Activated CD4-positive, alpha-beta T cell treated with anti-CD3 and anti-CD28 coated beads, Interleukin-2, amount 10 ng/mL, durations not matched to agents 7 days and 5 days (primary cell): ENCODE measurements at regions not wholly inside any gene's neighbourhood (a gene's known extent, or its start where the extent isn't known, plus 50 kb on each side); places are given as distances from the start of the nearest gene placed in this dataset.
"Not testable (repeated sequence)": the region's sequence is repeated elsewhere in the genome, so short reads cannot be mapped to it uniquely, and the experiment has no call there.

Experiments used
- CTCF ChIA-PET: fragments of 350-600 bp; sonication (Branson Sonifier 250); formaldehyde crosslinking; loops from one replicate; lab custom pipeline; 2021; ENCODE audit warnings: antibody characterized with exemption; lab: Charles Lee
- POLR2A ChIA-PET: fragments of 350-600 bp; sonication (Branson Sonifier 250); formaldehyde crosslinking; loops from one replicate; lab custom pipeline; 2021; ENCODE audit warnings: antibody characterized with exemption; lab: Charles Lee
- DNase-seq: peaks from one replicate; pipeline ENCODE4 v3.0.0-alpha.2; 2020
- H3K27ac Mint-ChIP-seq: one replicate; pipeline ENCODE4 v1.8.0; 2021; ENCODE audit warnings: mild to moderate bottlenecking, moderate library complexity, mixed read lengths
- H3K27me3 Mint-ChIP-seq: one replicate; pipeline ENCODE4 v1.8.0; 2021; ENCODE audit warnings: mixed read lengths
- H3K36me3 Mint-ChIP-seq: one replicate; pipeline ENCODE4 v1.8.0; 2021; ENCODE audit warnings: low read depth, mixed read lengths
- H3K4me1 Mint-ChIP-seq: one replicate; pipeline ENCODE4 v1.8.0; 2021; ENCODE audit warnings: mixed read lengths
- H3K4me3 Mint-ChIP-seq: one replicate; pipeline ENCODE4 v1.8.0; 2021; ENCODE audit warnings: mild to moderate bottlenecking, moderate library complexity, mixed read lengths
- H3K9me3 Mint-ChIP-seq: one replicate; pipeline ENCODE4 v1.8.0; 2021; ENCODE audit warnings: mixed read lengths

GRCh38 chr2:91602860-91603259 is 2911.4 kb downstream of the RPIA start:
- DNase-seq, H3K4me3 Mint-ChIP-seq, POLR2A ChIA-PET, H3K9me3 Mint-ChIP-seq, H3K4me1 Mint-ChIP-seq, CTCF ChIA-PET, H3K27me3 Mint-ChIP-seq, H3K27ac Mint-ChIP-seq, H3K36me3 Mint-ChIP-seq: not testable (repeated sequence)

DNA sequence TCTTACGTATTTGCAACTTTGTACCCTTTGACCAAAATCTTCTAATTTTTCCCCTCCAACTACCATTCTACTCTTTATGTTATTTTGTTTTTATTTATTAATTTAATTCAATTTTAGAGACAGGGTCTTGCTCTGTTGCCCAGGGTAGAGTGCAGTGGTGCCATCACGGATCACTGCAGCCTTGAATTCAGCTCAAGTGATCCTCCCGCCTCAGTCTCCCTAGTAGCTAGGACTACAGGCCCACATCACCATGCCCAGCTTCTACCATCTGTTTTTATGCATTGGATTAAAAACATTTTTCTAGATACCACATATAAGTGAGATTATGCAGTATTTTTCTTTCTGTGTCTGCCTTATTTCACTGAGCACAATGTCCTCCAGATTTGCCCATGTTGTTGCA is 2912.5 kb downstream of the RPIA start:
- H3K27ac Mint-ChIP-seq, H3K9me3 Mint-ChIP-seq, H3K4me1 Mint-ChIP-seq, DNase-seq, CTCF ChIA-PET, POLR2A ChIA-PET, H3K36me3 Mint-ChIP-seq, H3K4me3 Mint-ChIP-seq, H3K27me3 Mint-ChIP-seq: not testable (repeated sequence)

DNA sequence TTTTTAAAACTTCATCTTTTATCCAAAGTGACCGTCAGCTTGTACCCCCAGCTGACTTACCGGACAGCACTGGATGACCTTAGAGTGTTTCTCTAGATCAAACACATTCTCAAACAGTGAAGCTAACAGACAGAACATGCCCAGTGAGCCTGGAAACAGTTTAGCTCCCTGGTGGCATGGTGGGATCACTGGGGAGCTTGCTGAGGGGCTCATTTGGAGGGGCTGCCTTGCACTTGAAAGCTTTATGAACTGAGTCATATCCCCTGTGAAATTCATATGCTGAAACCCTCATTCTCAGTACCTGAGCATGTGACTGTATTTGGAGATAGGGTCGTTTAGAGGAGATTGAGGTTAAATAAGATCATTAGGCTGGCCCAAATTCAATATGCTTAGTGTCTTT is 2913.2 kb downstream of the RPIA start:
- H3K27ac Mint-ChIP-seq, DNase-seq, H3K9me3 Mint-ChIP-seq, H3K36me3 Mint-ChIP-seq, POLR2A ChIA-PET, H3K4me3 Mint-ChIP-seq, H3K27me3 Mint-ChIP-seq, CTCF ChIA-PET, H3K4me1 Mint-ChIP-seq: not testable (repeated sequence)

- H3K9me3 Mint-ChIP-seq, H3K27ac Mint-ChIP-seq, POLR2A ChIA-PET, H3K4me3 Mint-ChIP-seq, CTCF ChIA-PET, H3K4me1 Mint-ChIP-seq, H3K36me3 Mint-ChIP-seq, H3K27me3 Mint-ChIP-seq, DNase-seq: not testable (repeated sequence)
Observed at GRCh38 chr2:91623739-91624138, 2932.3 kb downstream of the RPIA start.

DNA sequence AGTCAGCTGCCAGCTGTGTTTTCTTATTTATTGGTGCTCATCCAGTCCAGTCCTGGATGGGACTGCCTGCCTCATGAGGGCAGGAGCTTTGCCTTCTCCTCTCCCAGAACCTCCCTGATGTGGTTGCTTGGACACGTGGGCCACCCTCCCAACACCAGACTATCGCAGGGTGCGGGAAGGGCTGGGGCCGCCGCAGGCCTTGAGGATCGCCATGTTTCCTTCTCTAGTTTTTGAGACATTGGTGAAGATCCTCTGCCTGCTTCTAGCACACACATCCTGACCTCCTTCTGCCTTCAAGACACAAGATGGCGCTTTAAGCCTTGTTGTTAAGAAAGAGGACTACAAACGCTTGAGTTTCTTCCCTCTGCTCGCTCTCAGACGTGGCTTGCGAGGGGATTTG is 2937.0 kb downstream of the RPIA start:
- POLR2A ChIA-PET, H3K36me3 Mint-ChIP-seq, CTCF ChIA-PET: not testable (repeated sequence)

DNA sequence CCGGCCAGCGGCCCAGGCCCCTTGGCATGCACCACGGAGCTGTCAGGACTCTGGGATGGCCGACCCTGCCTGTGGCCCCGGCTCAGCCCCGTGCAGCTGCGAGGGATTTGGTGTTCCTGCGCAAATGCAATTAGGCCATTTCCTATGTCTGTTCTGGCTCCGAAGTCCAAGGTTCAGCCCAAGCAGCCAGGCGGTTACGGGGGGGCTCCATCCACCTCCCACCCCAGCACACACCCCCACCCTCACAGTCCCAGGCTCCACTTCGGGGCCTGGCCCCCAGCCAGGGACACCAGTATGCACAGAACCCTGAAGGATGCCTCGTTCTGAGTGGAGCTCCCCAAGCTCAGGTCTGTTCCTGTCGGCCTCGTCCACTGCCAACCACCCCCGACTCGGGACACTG is 2965.7 kb downstream of the RPIA start:
- H3K27ac Mint-ChIP-seq, POLR2A ChIA-PET, H3K4me3 Mint-ChIP-seq, H3K4me1 Mint-ChIP-seq, H3K9me3 Mint-ChIP-seq, H3K36me3 Mint-ChIP-seq, CTCF ChIA-PET, H3K27me3 Mint-ChIP-seq, DNase-seq: not testable (repeated sequence)

More for the DNA sequence above, 2937.0 kb downstream of the RPIA start:
- H3K4me3 Mint-ChIP-seq, H3K27ac Mint-ChIP-seq, H3K4me1 Mint-ChIP-seq, H3K9me3 Mint-ChIP-seq, H3K27me3 Mint-ChIP-seq, DNase-seq: not testable (repeated sequence)

GRCh38 chr2:91658336-91658735 is 2966.9 kb downstream of the RPIA start:
- H3K27me3 Mint-ChIP-seq, H3K4me1 Mint-ChIP-seq, DNase-seq, H3K27ac Mint-ChIP-seq, H3K36me3 Mint-ChIP-seq, H3K4me3 Mint-ChIP-seq, POLR2A ChIA-PET, H3K9me3 Mint-ChIP-seq, CTCF ChIA-PET: not testable (repeated sequence)

DNA sequence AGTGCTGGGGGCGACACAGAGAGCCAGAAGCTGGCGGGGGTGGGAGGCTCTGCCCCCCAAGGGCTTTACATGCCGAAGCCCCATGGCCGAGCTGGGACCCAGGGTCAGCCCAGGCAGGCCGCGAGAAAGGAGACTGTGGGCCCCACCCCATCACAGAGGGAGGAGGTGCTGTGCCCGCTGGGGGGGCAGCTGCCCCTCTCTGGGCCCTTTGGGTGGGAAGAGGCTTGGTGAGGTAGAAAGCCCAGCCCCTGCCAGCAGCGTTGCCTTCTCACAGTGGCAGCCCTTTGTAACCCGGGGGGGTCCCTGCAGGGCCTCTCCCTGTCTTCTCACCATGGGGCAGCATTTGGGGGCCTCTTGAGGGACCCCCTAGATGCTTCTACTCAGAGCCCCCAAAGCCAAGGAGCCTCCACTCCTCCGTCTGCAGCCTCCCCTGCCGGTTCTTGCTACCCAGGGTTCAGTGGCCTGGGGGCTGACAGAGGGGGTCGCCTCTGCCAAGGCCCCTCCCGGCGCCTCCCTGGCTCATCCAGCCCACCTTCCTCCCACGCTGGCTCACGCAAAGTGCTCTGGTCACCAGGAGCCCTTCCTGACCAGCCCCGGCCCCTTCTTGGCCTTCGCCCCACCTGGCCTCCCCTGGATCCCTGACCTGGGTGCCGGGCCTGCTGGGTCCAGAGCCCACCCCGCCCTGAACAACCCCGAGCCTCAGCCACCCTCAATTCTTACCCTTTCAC is 2967.9 kb downstream of the RPIA start:
- H3K4me3 Mint-ChIP-seq: peak overlapping the region; percentile 32
- DNase-seq, H3K36me3 Mint-ChIP-seq, H3K27me3 Mint-ChIP-seq, H3K27ac Mint-ChIP-seq, H3K9me3 Mint-ChIP-seq, POLR2A ChIA-PET, H3K4me1 Mint-ChIP-seq, CTCF ChIA-PET: not testable (repeated sequence)

GRCh38 chr2:91659917-91660275 is 2968.4 kb downstream of the RPIA start:
- H3K36me3 Mint-ChIP-seq, H3K27me3 Mint-ChIP-seq, CTCF ChIA-PET, H3K9me3 Mint-ChIP-seq, H3K27ac Mint-ChIP-seq, H3K4me1 Mint-ChIP-seq, POLR2A ChIA-PET: not testable (repeated sequence)
- H3K4me3 Mint-ChIP-seq: peak overlapping the region; percentile 61
- DNase-seq: peak; percentile 15

DNA sequence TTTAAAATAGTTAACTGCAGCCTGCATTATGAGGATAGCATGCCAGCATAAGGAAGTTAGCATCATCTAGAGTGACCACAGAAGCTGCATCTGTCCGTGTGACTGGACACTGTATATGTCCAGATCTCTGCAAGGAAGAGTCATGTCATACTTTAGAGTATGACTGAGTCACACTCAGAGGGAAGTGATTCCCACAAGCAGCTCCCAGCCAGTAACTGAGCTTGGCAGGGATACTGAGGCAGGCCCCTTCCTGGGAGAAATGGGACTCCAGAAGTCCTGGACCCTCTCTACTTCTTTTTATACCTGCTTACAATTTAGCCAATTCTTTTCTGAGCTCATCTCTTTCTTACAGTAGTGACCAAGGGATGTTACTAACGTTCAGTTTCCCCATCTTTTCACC is 2975.9 kb downstream of the RPIA start:
- H3K36me3 Mint-ChIP-seq, H3K4me3 Mint-ChIP-seq, H3K27me3 Mint-ChIP-seq, DNase-seq, H3K27ac Mint-ChIP-seq, H3K4me1 Mint-ChIP-seq, CTCF ChIA-PET, H3K9me3 Mint-ChIP-seq, POLR2A ChIA-PET: not testable (repeated sequence)

DNA sequence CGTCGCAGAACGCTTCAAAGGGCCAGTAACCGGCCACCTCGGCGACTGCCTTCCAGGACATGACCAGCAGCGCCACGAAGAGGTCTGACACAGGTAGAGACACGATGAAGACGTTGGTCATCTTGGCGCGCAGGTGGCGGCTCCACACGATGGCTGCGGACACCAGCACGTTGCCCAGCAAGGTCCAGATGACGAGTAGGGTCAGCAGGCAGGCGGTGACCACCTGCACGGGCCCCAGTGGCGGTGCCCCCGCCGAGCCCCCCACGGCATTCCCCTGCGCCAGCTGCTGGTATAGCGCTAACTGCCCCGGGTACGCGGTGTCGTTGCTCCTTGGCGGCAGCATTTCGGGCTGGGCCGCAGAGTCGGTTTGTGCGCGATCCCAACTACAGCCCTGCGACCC is 2994.1 kb downstream of the RPIA start:
- H3K9me3 Mint-ChIP-seq, H3K36me3 Mint-ChIP-seq, POLR2A ChIA-PET, H3K27ac Mint-ChIP-seq, H3K27me3 Mint-ChIP-seq, CTCF ChIA-PET, H3K4me1 Mint-ChIP-seq, H3K4me3 Mint-ChIP-seq, DNase-seq: not testable (repeated sequence)

GRCh38 chr2:91686046-91686445 is 2994.6 kb downstream of the RPIA start:
- H3K4me3 Mint-ChIP-seq, H3K27ac Mint-ChIP-seq, H3K4me1 Mint-ChIP-seq, H3K9me3 Mint-ChIP-seq, H3K27me3 Mint-ChIP-seq, H3K36me3 Mint-ChIP-seq, DNase-seq, POLR2A ChIA-PET, CTCF ChIA-PET: not testable (repeated sequence)
